GM18861 (cell line): ENCODE measurements at regions not wholly inside any gene's neighbourhood (a gene's known extent, or its start where the extent isn't known, plus 50 kb on each side); places are given as distances from the start of the nearest gene placed in this dataset.
"Not testable (repeated sequence)": the region's sequence is repeated elsewhere in the genome, so short reads cannot be mapped to it uniquely, and the experiment has no call there.

Experiments used
- ATAC-seq: cut with Tn5 transposase; IDR thresholded peaks from one replicate; pipeline ENCODE4 v1.9.1; 2021; ENCODE audit not compliant: unreplicated experiment

- no peak for ATAC-seq
Measured at GRCh38 chr2:39875182-39875913, 96.3 kb upstream of the THUMPD2 start.

- no peak for ATAC-seq
Measured at GRCh38 chr2:39874236-39874635, 95.2 kb upstream of the THUMPD2 start.

- no peak for ATAC-seq
Measured at GRCh38 chr2:39873586-39873985, 94.5 kb upstream of the THUMPD2 start.

- no peak for ATAC-seq
Measured at GRCh38 chr2:39872748-39873147, 93.7 kb upstream of the THUMPD2 start.

- no peak for ATAC-seq
Measured at GRCh38 chr2:39871291-39871761, 92.3 kb upstream of the THUMPD2 start.

GRCh38 chr2:39870871-39871270, 91.8 kb upstream of the THUMPD2 start:
- no peak for ATAC-seq

- ATAC-seq: no peak
Measured at GRCh38 chr2:39867268-39867667, 88.2 kb upstream of the THUMPD2 start.

- no peak for ATAC-seq
Measured at GRCh38 chr2:39865751-39866150, 86.7 kb upstream of the THUMPD2 start.

- ATAC-seq: not testable (repeated sequence)
Measured at GRCh38 chr2:39863672-39864071, 84.6 kb upstream of the THUMPD2 start.

GRCh38 chr2:39860538-39860937, 81.5 kb upstream of the THUMPD2 start:
- ATAC-seq: no peak

GRCh38 chr2:39858677-39859076, 79.6 kb upstream of the THUMPD2 start:
- no peak for ATAC-seq

GRCh38 chr2:39855856-39856255, 76.8 kb upstream of the THUMPD2 start:
- no peak for ATAC-seq

GRCh38 chr2:39854771-39855170, 75.7 kb upstream of the THUMPD2 start:
- ATAC-seq: no peak

GRCh38 chr2:39852831-39853230, 73.8 kb upstream of the THUMPD2 start:
- ATAC-seq: no peak

GRCh38 chr2:39851651-39852110, 72.6 kb upstream of the THUMPD2 start:
- ATAC-seq: peak; percentile 66

GRCh38 chr2:39851251-39851650, 72.2 kb upstream of the THUMPD2 start:
- no peak for ATAC-seq

GRCh38 chr2:39849982-39850526, 71.0 kb upstream of the THUMPD2 start:
- ATAC-seq: no peak

GRCh38 chr2:39849064-39849463, 70.0 kb upstream of the THUMPD2 start:
- no peak for ATAC-seq

- ATAC-seq: no peak
Measured at GRCh38 chr2:39845460-39846146, 66.5 kb upstream of the THUMPD2 start.

GRCh38 chr2:39839261-39839848, 60.3 kb upstream of the THUMPD2 start:
- no peak for ATAC-seq

GRCh38 chr2:39838589-39838988, 59.5 kb upstream of the THUMPD2 start:
- ATAC-seq: no peak
